ENCODE measurements at regions not wholly inside any gene's neighbourhood (a gene's known extent, or its start where the extent isn't known, plus 50 kb on each side); places are given as distances from the start of the nearest gene placed in this dataset.
"Not testable (repeated sequence)": the region's sequence is repeated elsewhere in the genome, so short reads cannot be mapped to it uniquely, and the experiment has no call there.

DNA sequence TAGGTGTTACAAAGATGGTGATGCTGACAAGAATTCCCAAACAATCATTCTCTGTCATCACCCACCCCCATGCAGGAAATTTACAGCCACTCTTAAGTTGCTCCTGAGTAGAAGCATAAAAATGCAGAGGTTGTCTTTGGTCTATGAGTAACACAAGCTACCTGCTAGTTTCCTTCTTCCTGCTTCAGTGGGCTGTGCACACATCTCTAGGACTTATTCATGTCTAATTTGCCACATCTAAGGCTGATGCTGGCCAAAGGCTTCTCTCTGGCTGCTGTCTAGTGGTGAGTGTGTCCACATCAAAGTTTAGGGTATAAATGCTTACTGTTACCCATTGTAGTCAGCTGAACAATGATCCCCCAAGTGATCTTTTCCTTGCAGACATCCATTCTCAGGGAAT is 662.5 kb downstream of the TYW1 start:
- TF ChIP-seq EZH2phosphoT487 (IDR thresholded peaks at IDR 0.05; ENCODE audit: borderline replicate concordance, low read length), result no peak
- TF ChIP-seq, protein P1, sequence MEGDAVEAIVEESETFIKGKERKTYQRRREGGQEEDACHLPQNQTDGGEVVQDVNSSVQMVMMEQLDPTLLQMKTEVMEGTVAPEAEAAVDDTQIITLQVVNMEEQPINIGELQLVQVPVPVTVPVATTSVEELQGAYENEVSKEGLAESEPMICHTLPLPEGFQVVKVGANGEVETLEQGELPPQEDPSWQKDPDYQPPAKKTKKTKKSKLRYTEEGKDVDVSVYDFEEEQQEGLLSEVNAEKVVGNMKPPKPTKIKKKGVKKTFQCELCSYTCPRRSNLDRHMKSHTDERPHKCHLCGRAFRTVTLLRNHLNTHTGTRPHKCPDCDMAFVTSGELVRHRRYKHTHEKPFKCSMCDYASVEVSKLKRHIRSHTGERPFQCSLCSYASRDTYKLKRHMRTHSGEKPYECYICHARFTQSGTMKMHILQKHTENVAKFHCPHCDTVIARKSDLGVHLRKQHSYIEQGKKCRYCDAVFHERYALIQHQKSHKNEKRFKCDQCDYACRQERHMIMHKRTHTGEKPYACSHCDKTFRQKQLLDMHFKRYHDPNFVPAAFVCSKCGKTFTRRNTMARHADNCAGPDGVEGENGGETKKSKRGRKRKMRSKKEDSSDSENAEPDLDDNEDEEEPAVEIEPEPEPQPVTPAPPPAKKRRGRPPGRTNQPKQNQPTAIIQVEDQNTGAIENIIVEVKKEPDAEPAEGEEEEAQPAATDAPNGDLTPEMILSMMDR (IDR thresholded peaks at IDR 0.05; ENCODE audit: low read depth, low read length, poor library complexity, severe bottlenecking), result no peak
- H3F3A ChIP-seq (ENCODE audit: control insufficient read depth, insufficient read depth), result no peaks in the 10 kb centered on the region
- no peaks in the 10 kb centered on the region for H3K27me3 ChIP-seq (ENCODE audit: control insufficient read depth, low read length)
- no peaks in the 10 kb centered on the region for H4K20me1 ChIP-seq (ENCODE audit: control insufficient read depth, insufficient read depth, low read depth, low read length)
- no peaks in the 10 kb centered on the region for H3K79me2 ChIP-seq (ENCODE audit: control insufficient read depth, low read length)
- H3K9me3 ChIP-seq (ENCODE audit: control insufficient read depth, insufficient read depth, low read length), result no peaks in the 10 kb centered on the region
- H3K9me2 ChIP-seq (replicated peaks; ENCODE audit: control insufficient read depth, low read length), result no peaks in the 10 kb centered on the region
- no peak overlapping the region for H3K4me2 ChIP-seq (ENCODE audit: low read length)
- no peak overlapping the region for H3K4me3 ChIP-seq (ENCODE audit: low read length)
- no peaks in the 10 kb centered on the region for H3K36me3 ChIP-seq (ENCODE audit: control insufficient read depth, low read length)
- H3K27ac ChIP-seq (ENCODE audit: low read depth, low read length), result no peak overlapping the region
- H3K4me1 ChIP-seq (ENCODE audit: control insufficient read depth, low read length), result no peaks in the 10 kb centered on the region

DNA sequence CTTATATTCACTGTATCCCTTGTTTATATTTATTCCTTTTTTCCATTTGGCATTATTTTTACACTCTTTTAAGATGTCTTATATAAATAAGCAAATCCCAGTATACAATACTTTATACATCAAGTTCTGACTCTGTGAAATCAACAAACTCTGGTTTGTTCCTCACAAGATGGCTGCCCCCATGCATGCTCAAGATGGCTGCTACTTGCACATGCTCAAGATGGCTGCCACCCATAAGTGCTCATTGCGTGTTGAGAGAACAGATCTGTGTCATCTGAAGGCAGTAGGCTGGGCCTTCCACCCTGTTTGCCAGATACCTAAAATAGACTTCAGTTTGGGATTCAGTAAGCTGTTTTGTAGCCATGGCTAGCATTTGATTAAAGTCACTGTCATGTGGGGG is 666.2 kb downstream of the TYW1 start:
- Histone ChIP-seq H3K9me2 (replicated peaks; ENCODE audit: control insufficient read depth, low read length) (no peaks in the 10 kb centered on the region), H3K79me2 (ENCODE audit: control insufficient read depth, low read length) (no peaks in the 10 kb centered on the region), H3K27me3 (ENCODE audit: control insufficient read depth, low read length) (no peaks in the 10 kb centered on the region), H3K27ac (ENCODE audit: low read depth, low read length) (no peak overlapping the region), H3K9me3 (ENCODE audit: control insufficient read depth, insufficient read depth, low read length) (no peaks in the 10 kb centered on the region), H3F3A (ENCODE audit: control insufficient read depth, insufficient read depth) (no peaks in the 10 kb centered on the region), H4K20me1 (ENCODE audit: control insufficient read depth, insufficient read depth, low read depth, low read length) (no peaks in the 10 kb centered on the region), H3K4me1 (ENCODE audit: control insufficient read depth, low read length) (no peaks in the 10 kb centered on the region), H3K4me3 (ENCODE audit: low read length) (no peak overlapping the region), H3K36me3 (ENCODE audit: control insufficient read depth, low read length) (no peaks in the 10 kb centered on the region), H3K4me2 (ENCODE audit: low read length) (no peak overlapping the region)
- TF ChIP-seq, protein P1 (IDR thresholded peaks at IDR 0.05; ENCODE audit: low read depth, low read length, poor library complexity, severe bottlenecking), result no peak
- TF ChIP-seq EZH2phosphoT487 (IDR thresholded peaks at IDR 0.05; ENCODE audit: borderline replicate concordance, low read length), result no peak

DNA sequence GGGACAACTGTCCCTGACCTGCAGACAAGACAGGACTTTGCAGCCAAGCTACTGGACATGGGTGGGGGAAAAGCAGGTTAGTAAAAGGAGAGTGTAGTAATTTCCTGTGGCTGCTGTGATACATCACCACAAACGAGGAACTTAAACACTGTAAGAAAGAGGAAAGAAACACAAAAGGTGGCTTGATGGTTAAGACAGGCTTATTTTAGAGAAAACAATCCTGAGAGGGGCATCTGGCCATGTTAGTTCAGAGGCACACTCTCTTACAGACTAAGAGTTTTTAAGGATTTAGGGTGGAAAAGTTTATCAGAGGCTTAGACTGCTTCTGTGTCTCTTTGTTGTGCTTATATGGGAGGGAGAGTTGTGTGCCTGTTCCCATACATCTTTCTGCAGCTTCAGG is 667.0 kb downstream of the TYW1 start:
- TF ChIP-seq EZH2phosphoT487 (IDR thresholded peaks at IDR 0.05; ENCODE audit: borderline replicate concordance, low read length), result no peak
- TF ChIP-seq, protein P1 (IDR thresholded peaks at IDR 0.05; ENCODE audit: low read depth, low read length, poor library complexity, severe bottlenecking), result no peak
- Histone ChIP-seq H3K9me3 (ENCODE audit: control insufficient read depth, insufficient read depth, low read length) (no peaks in the 10 kb centered on the region), H3K27ac (ENCODE audit: low read depth, low read length) (no peak overlapping the region)

DNA sequence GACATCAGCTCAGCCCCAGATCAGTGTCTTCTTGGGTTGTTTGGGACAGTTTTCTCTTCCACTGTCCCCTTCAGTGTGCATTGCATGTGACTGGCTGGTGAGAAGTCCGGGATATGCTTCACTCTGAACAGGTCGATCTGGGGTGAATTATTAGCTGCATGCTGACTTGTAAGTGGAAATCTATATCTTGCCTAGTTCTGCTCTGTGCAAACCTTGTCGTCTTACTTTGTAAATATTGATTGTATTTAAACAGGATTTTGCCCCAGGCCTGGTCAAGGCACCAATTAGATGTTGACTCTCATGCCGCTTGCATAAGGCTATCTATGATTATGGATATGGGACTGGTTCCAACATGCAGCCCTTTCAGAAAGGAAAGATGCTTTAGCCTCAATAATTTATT is 669.7 kb downstream of the TYW1 start:
- H3K9me3 ChIP-seq (ENCODE audit: control insufficient read depth, insufficient read depth, low read length); H3K27me3 ChIP-seq (ENCODE audit: control insufficient read depth, low read length); H3K4me3 ChIP-seq (ENCODE audit: low read length); H3K79me2 ChIP-seq (ENCODE audit: control insufficient read depth, low read length); H3K9me2 ChIP-seq (replicated peaks; ENCODE audit: control insufficient read depth, low read length); H3K4me1 ChIP-seq (ENCODE audit: control insufficient read depth, low read length); H3F3A ChIP-seq (ENCODE audit: control insufficient read depth, insufficient read depth); H3K27ac ChIP-seq (ENCODE audit: low read depth, low read length); H3K4me2 ChIP-seq (ENCODE audit: low read length); H4K20me1 ChIP-seq (ENCODE audit: control insufficient read depth, insufficient read depth, low read depth, low read length); H3K36me3 ChIP-seq (ENCODE audit: control insufficient read depth, low read length): not testable (repeated sequence)

More for the DNA sequence above, 667.0 kb downstream of the TYW1 start:
- Histone ChIP-seq H3K4me1 (ENCODE audit: control insufficient read depth, low read length) (no peaks in the 10 kb centered on the region), H3K4me2 (ENCODE audit: low read length) (no peak overlapping the region), H3K9me2 (replicated peaks; ENCODE audit: control insufficient read depth, low read length) (no peaks in the 10 kb centered on the region), H3K4me3 (ENCODE audit: low read length) (no peak overlapping the region), H3K36me3 (ENCODE audit: control insufficient read depth, low read length) (no peaks in the 10 kb centered on the region), H4K20me1 (ENCODE audit: control insufficient read depth, insufficient read depth, low read depth, low read length) (no peaks in the 10 kb centered on the region), H3K79me2 (ENCODE audit: control insufficient read depth, low read length) (no peaks in the 10 kb centered on the region), H3K27me3 (ENCODE audit: control insufficient read depth, low read length) (no peaks in the 10 kb centered on the region), H3F3A (ENCODE audit: control insufficient read depth, insufficient read depth) (no peaks in the 10 kb centered on the region)

Measured in DOHH2 (cell line).